OCI-LY7 (cell line): ENCODE measurements at regions not wholly inside any gene's neighbourhood (a gene's known extent, or its start where the extent isn't known, plus 50 kb on each side); places are given as distances from the start of the nearest gene placed in this dataset.

Source experiments
- CTCF ChIP-seq: fragments of 200-600 bp; sonication (generic); conservative IDR thresholded peaks from 2 replicates; pipeline ENCODE4 v1.5.1; 2014; ENCODE audit warnings: mild to moderate bottlenecking, antibody characterized with exemption, low read length, moderate library complexity, mixed read lengths
- EZH2phosphoT487 ChIP-seq: fragments of 200-600 bp; sonication (generic); IDR thresholded peaks from 2 replicates; pipeline ENCODE4 v1.6.1; 2018; ENCODE audit warnings: low read depth, borderline replicate concordance, mild to moderate bottlenecking, mixed run types, antibody characterized with exemption, low read length, moderate library complexity, mixed read lengths

GRCh38 chr20:7426890-7427496 lies 513.3 kb downstream of the HAO1 start:
- TF ChIP-seq CTCF (no peak), EZH2phosphoT487 (no peak)
